GM06990 (cell line): ENCODE measurements at regions not wholly inside any gene's neighbourhood (a gene's known extent, or its start where the extent isn't known, plus 50 kb on each side); places are given as distances from the start of the nearest gene placed in this dataset.

Experiments used
- DNase-seq: peaks from one replicate; pipeline ENCODE4 v3.0.0-alpha.2; 2011; ENCODE audit not compliant: insufficient read length; ENCODE audit errors: extremely low read depth
- H3K27me3 ChIP-seq: replicated peaks from 2 replicates; pipeline ENCODE4 v1.6.0; 2011; ENCODE audit warnings: low read length; ENCODE audit not compliant: control insufficient read depth, insufficient read depth
- H3K36me3 ChIP-seq: 2 replicates; pipeline ENCODE4 v1.5.1; 2011; ENCODE audit warnings: low read length; ENCODE audit not compliant: control insufficient read depth, insufficient read depth
- H3K4me3 ChIP-seq: replicated peaks from 2 replicates; pipeline ENCODE4 v1.5.1; 2011; ENCODE audit warnings: low read depth, mild to moderate bottlenecking, control low read depth, low read length
- CTCF ChIP-seq: IDR thresholded peaks from 2 replicates; pipeline ENCODE4 v1.5.1; 2011; ENCODE audit warnings: low read length, control low read depth, mild to moderate bottlenecking, inconsistent platforms; ENCODE audit not compliant: insufficient read depth, poor library complexity, severe bottlenecking

- Histone ChIP-seq H3K27me3 (no peaks in the 10 kb centered on the region), H3K4me3 (no peak overlapping the region), H3K36me3 (no peaks in the 10 kb centered on the region)
- TF ChIP-seq CTCF = no peak
- DNase-seq = no peak
These were observed 974.3 kb downstream of the FSTL5 start for GRCh38 chr4:161189286-161190134.

GRCh38 chr4:161188578-161188977 lies 975.2 kb downstream of the FSTL5 start:
- Histone ChIP-seq H3K27me3 (no peaks in the 10 kb centered on the region), H3K36me3 (no peaks in the 10 kb centered on the region), H3K4me3 (no peak overlapping the region)
- no peak for TF ChIP-seq CTCF
- DNase-seq = no peak

- Histone ChIP-seq H3K4me3 (no peak overlapping the region), H3K27me3 (no peaks in the 10 kb centered on the region), H3K36me3 (no peaks in the 10 kb centered on the region)
- no peak for TF ChIP-seq CTCF
- DNase-seq = no peak
These were observed 976.2 kb downstream of the FSTL5 start for GRCh38 chr4:161187569-161187968.

GRCh38 chr4:161186750-161187149 lies 977.0 kb downstream of the FSTL5 start:
- Histone ChIP-seq H3K36me3 (no peaks in the 10 kb centered on the region), H3K27me3 (no peaks in the 10 kb centered on the region)
- TF ChIP-seq CTCF = no peak

GRCh38 chr4:161186012-161186411 lies 977.8 kb downstream of the FSTL5 start:
- no peak for DNase-seq
- Histone ChIP-seq H3K27me3 (no peaks in the 10 kb centered on the region), H3K4me3 (no peak overlapping the region), H3K36me3 (no peaks in the 10 kb centered on the region)
- TF ChIP-seq CTCF = no peak

More at GRCh38 chr4:161186750-161187149, 977.0 kb downstream of the FSTL5 start:
- H3K4me3 ChIP-seq = no peak overlapping the region
- no peak for DNase-seq
